Gastroesophageal sphincter (tissue), 4 donors: ENCODE measurements at regions not wholly inside any gene's neighbourhood (a gene's known extent, or its start where the extent isn't known, plus 50 kb on each side); places are given as distances from the start of the nearest gene placed in this dataset.

Source experiments
- ATAC-seq: fragments of 150-250 bp; one replicate; pipeline ENCODE4 v1.9.1; 2016; ENCODE audit warnings: mild to moderate bottlenecking, moderate library complexity
- H3K27ac ChIP-seq, 4 donors: fragments of 200-600 bp; sonication (generic) in 3 of 4; 1 replicate in 3 of 4; 2 replicates in 1 of 4; pipeline ENCODE4 v1.5.1; 2016 to 2019
- H3K27me3 ChIP-seq: fragments of 200-600 bp; sonication (generic); one replicate; pipeline ENCODE4 v1.5.1; 2019
- H3K36me3 ChIP-seq, 2 donors: fragments of 200-600 bp; sonication (generic); one replicate each; pipeline ENCODE4 v1.5.1; 2019; ENCODE audit warnings: control low read depth in 1 of 2
- H3K4me1 ChIP-seq, 3 donors: fragments of 200-600 bp; sonication (generic); 1 replicate in 2 of 3; 2 replicates in 1 of 3; pipeline ENCODE4 v1.5.1; 2016 to 2019; ENCODE audit warnings: control low read depth in 2 of 3
- H3K4me3 ChIP-seq, 2 donors: fragments of 200-600 bp; sonication (generic); one replicate each; pipeline ENCODE4 v1.5.1; 2019; ENCODE audit warnings: mild to moderate bottlenecking in 1 of 2, moderate library complexity in 1 of 2
- H3K9me3 ChIP-seq, 3 donors: fragments of 200-600 bp; sonication (generic); one replicate each; pipeline ENCODE4 v1.5.1; 2017 to 2019; ENCODE audit warnings: control low read depth in 2 of 3
- CTCF ChIP-seq, 4 experiments: fragments of 200-600 bp in 2 of 4; fragments of 450-650 bp in 2 of 4; sonication (generic) in 1 of 4; IDR thresholded peaks; one replicate each; pipeline ENCODE4 v1.5.1; 2017 to 2019; ENCODE audit warnings: antibody characterized with exemption in 4 of 4, mild to moderate bottlenecking in 2 of 4, moderate library complexity in 2 of 4
- EP300 ChIP-seq: sonication (generic); formaldehyde crosslinking; IDR thresholded peaks from one replicate; pipeline ENCODE4 v1.6.1; 2017; ENCODE audit warnings: antibody characterized with exemption, mild to moderate bottlenecking
- POLR2A ChIP-seq, 2 donors: fragments of 450-650 bp; IDR thresholded peaks; one replicate each; pipeline ENCODE4 v1.6.1; 2017; ENCODE audit warnings: antibody characterized with exemption in 2 of 2, mild to moderate bottlenecking in 2 of 2, moderate library complexity in 1 of 2
- POLR2AphosphoS5 ChIP-seq: sonication (generic); formaldehyde crosslinking; IDR thresholded peaks from one replicate; pipeline ENCODE4 v1.6.1; 2017; ENCODE audit warnings: antibody characterized with exemption
- WGBS, 2 donors: methylation state at CpG; one replicate each; pipeline ENCODE4 v1.1.5; 2018; ENCODE audit warnings: low coverage in 1 of 2; 5-methylcytosine and 5-hydroxymethylcytosine counted together

- H3K27me3 ChIP-seq, result no peaks in the 10 kb centered on the region
- no peaks in the 10 kb centered on the region for H3K4me1 ChIP-seq
- H3K4me3 ChIP-seq, result no peak overlapping the region
- H3K36me3 ChIP-seq, result no peaks in the 10 kb centered on the region
- ATAC-seq, result no peak
- 100% methylated on average over 1 of the region's 1 CpG for WGBS, 2 donors
- H3K27ac ChIP-seq, result no peak overlapping the region
- TF ChIP-seq EP300 (no peak), CTCF (IDR thresholded peaks at IDR 0.05) (no peak)
- H3K9me3 ChIP-seq, result peaks cover 0 to 5% (median 0%) of the 10 kb centered on the region in 3 donors
Observed at GRCh38 chr2:204425821-204426220, 119.5 kb upstream of the PARD3B start.

GRCh38 chr2:204428675-204429074 is 116.6 kb upstream of the PARD3B start:
- H3K36me3 ChIP-seq, result no peaks in the 10 kb centered on the region
- H3K27me3 ChIP-seq, result no peaks in the 10 kb centered on the region
- ATAC-seq, result no peak
- no peak overlapping the region for H3K4me3 ChIP-seq
- TF ChIP-seq POLR2A (IDR thresholded peaks at IDR 0.05) (no peak), CTCF (IDR thresholded peaks at IDR 0.05) (no peak), POLR2AphosphoS5 (no peak), EP300 (no peak)
- H3K4me1 ChIP-seq, result no peaks in the 10 kb centered on the region
- H3K9me3 ChIP-seq, result peaks cover 0 to 20% (median 0%) of the 10 kb centered on the region in 3 donors
- H3K27ac ChIP-seq, result no peak overlapping the region

- Histone ChIP-seq H3K27ac (no peak overlapping the region), H3K4me1 (peaks cover 0 to 6% (median 0%) of the 10 kb centered on the region in 3 donors), H3K27me3 (no peaks in the 10 kb centered on the region), H3K4me3 (no peak overlapping the region), H3K9me3 (peaks cover 0 to 20% (median 0%) of the 10 kb centered on the region in 3 donors), H3K36me3 (no peaks in the 10 kb centered on the region)
- no peak for ATAC-seq
- 90 to 100% methylated on average over 1 of the region's 1 CpG for WGBS, 2 donors
- TF ChIP-seq POLR2A (IDR thresholded peaks at IDR 0.05) (no peak), EP300 (no peak), POLR2AphosphoS5 (no peak), CTCF (IDR thresholded peaks at IDR 0.05) (no peak)
Observed at GRCh38 chr2:204431529-204431928, 113.7 kb upstream of the PARD3B start.

- TF ChIP-seq CTCF (IDR thresholded peaks at IDR 0.05), result no peak
- no peak for ATAC-seq
- 98 to 100% methylated on average over 6 of the region's 6 CpGs for WGBS, 2 donors
- Histone ChIP-seq H3K4me3 (no peak overlapping the region), H3K36me3 (no peaks in the 10 kb centered on the region), H3K9me3 (peaks cover 0 to 20% (median 0%) of the 10 kb centered on the region in 3 donors), H3K4me1 (peaks cover 0 to 6% (median 0%) of the 10 kb centered on the region in 3 donors), H3K27ac (no peak overlapping the region), H3K27me3 (no peaks in the 10 kb centered on the region)
Observed at GRCh38 chr2:204432196-204432595, 113.1 kb upstream of the PARD3B start.

- Histone ChIP-seq H3K4me1 (peaks cover 0 to 6% (median 0%) of the 10 kb centered on the region in 3 donors), H3K36me3 (no peaks in the 10 kb centered on the region), H3K9me3 (peaks cover 0 to 20% (median 0%) of the 10 kb centered on the region in 3 donors), H3K4me3 (no peak overlapping the region), H3K27ac (no peak overlapping the region), H3K27me3 (no peaks in the 10 kb centered on the region)
- TF ChIP-seq CTCF (IDR thresholded peaks at IDR 0.05), result no peak
- TF ChIP-seq EP300, result no peak
- TF ChIP-seq POLR2A (IDR thresholded peaks at IDR 0.05), result no peak
- no peak for TF ChIP-seq POLR2AphosphoS5
- 64 to 100% methylated on average over 1 to 3 of the region's 3 CpGs for WGBS, 2 donors
- ATAC-seq, result no peak
Observed at GRCh38 chr2:204434660-204435462, 110.4 kb upstream of the PARD3B start.
